Nephron progenitor cell (in vitro differentiated cells): ENCODE measurements at regions not wholly inside any gene's neighbourhood (a gene's known extent, or its start where the extent isn't known, plus 50 kb on each side); places are given as distances from the start of the nearest gene placed in this dataset.

Experiments
- DNase-seq: peaks from one replicate; pipeline ENCODE4 v3.0.0; 2021
- H3K27ac Mint-ChIP-seq: 2 replicates; pipeline ENCODE4 v1.8.0; 2021; ENCODE audit warnings: mild to moderate bottlenecking, moderate library complexity, mixed read lengths
- H3K27me3 Mint-ChIP-seq: 2 replicates; pipeline ENCODE4 v1.8.0; 2021; ENCODE audit warnings: mild to moderate bottlenecking, low read depth, mixed read lengths; ENCODE audit not compliant: poor library complexity
- H3K36me3 Mint-ChIP-seq: 2 replicates; pipeline ENCODE4 v1.8.0; 2021; ENCODE audit warnings: low read depth, mixed read lengths
- H3K4me1 Mint-ChIP-seq: 2 replicates; pipeline ENCODE4 v1.8.0; 2021; ENCODE audit warnings: mixed read lengths
- H3K4me3 Mint-ChIP-seq: 2 replicates; pipeline ENCODE4 v1.8.0; 2021; ENCODE audit warnings: mild to moderate bottlenecking, moderate library complexity, mixed read lengths
- H3K9me3 Mint-ChIP-seq: 2 replicates; pipeline ENCODE4 v1.8.0; 2021; ENCODE audit warnings: mild to moderate bottlenecking, moderate library complexity, mixed read lengths
- TF ChIP-seq, protein P1 (sequence below): fragments of 200-600 bp; sonication (generic); IDR thresholded peaks from 2 replicates; pipeline ENCODE4 v1.5.0; 2021; ENCODE audit warnings: antibody characterized with exemption

DNA sequence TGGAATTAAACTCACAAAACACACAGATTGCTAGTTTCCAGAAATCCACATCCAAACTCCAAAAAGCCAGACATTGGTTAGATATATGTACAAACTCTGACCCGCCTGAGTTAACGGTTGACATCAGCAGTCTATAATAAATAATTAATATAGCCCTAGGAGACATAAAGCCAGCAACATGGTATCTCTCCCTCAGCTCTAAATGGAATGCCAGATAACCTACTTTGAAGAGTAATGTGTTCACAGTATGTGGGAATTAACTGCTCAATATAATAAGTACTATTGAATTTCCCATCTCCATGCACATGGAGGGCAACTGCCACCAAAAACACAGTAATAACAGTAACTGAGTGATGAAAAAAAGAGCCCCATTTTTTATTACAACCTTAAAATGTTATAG, 383.2 kb downstream of the CD83 start:
- H3K4me3 Mint-ChIP-seq = no peak overlapping the region
- H3K27ac Mint-ChIP-seq = no peak overlapping the region

DNA sequence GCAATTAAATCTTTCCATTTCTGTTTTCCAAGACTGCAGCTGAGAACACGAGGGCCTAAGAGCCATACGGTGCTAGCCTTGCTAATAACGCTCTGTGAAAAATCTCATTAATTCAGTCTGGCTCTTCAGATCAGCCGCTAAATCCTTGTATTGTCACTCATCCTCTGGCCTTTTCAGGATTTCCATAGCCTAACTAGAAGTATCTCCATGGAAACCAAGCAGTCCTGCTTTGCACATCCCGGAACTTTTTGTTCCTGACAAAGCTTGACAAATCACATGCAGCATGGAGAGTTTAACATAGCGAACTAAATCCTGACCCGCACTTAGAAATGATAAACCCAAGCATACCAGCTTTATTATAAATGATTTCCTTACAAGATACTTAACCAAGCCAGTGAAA, 383.7 kb downstream of the CD83 start:
- no peak overlapping the region for H3K27ac Mint-ChIP-seq
- H3K27me3 Mint-ChIP-seq = peaks cover 3% of the 10 kb centered on the region
- TF ChIP-seq, protein P1, sequence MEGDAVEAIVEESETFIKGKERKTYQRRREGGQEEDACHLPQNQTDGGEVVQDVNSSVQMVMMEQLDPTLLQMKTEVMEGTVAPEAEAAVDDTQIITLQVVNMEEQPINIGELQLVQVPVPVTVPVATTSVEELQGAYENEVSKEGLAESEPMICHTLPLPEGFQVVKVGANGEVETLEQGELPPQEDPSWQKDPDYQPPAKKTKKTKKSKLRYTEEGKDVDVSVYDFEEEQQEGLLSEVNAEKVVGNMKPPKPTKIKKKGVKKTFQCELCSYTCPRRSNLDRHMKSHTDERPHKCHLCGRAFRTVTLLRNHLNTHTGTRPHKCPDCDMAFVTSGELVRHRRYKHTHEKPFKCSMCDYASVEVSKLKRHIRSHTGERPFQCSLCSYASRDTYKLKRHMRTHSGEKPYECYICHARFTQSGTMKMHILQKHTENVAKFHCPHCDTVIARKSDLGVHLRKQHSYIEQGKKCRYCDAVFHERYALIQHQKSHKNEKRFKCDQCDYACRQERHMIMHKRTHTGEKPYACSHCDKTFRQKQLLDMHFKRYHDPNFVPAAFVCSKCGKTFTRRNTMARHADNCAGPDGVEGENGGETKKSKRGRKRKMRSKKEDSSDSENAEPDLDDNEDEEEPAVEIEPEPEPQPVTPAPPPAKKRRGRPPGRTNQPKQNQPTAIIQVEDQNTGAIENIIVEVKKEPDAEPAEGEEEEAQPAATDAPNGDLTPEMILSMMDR = no peak
- peaks cover 9% of the 10 kb centered on the region for H3K9me3 Mint-ChIP-seq
- DNase-seq = no peak
- H3K4me1 Mint-ChIP-seq = peaks cover 40% of the 10 kb centered on the region
- H3K36me3 Mint-ChIP-seq = peaks cover 8% of the 10 kb centered on the region
- no peak overlapping the region for H3K4me3 Mint-ChIP-seq

More for the DNA sequence above, 383.2 kb downstream of the CD83 start:
- DNase-seq = no peak
- Mint-ChIP-seq H3K36me3 (peaks cover 10% of the 10 kb centered on the region), H3K9me3 (peaks cover 14% of the 10 kb centered on the region), H3K27me3 (peaks cover 3% of the 10 kb centered on the region), H3K4me1 (peaks cover 36% of the 10 kb centered on the region)
- TF ChIP-seq, protein P1 = no peak

DNA sequence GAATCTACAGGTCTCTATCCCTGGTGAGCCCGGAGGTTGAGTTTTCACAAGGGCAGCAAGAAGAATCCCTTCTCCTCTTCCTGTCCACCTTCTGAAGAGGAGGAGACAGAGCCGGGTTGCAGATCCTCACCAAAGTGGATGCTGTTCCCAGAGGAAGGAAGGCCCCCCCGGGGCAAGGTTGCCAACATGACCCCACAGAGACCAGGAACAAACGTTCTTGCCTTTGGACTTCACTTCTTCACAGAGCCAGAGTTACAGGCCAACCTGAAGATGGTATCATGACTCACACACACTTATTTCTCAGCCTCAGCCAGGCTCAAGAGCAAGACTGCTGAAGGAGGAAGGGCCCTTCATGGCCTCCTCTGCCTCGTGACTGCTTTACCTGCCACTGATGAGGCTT, 384.3 kb downstream of the CD83 start:
- H3K4me3 Mint-ChIP-seq = no peak overlapping the region
- no peak for DNase-seq
- H3K36me3 Mint-ChIP-seq = peaks cover 2% of the 10 kb centered on the region
- H3K4me1 Mint-ChIP-seq = peaks cover 45% of the 10 kb centered on the region
- peaks cover 3% of the 10 kb centered on the region for H3K9me3 Mint-ChIP-seq
- TF ChIP-seq, protein P1 = no peak
- peaks cover 7% of the 10 kb centered on the region for H3K27me3 Mint-ChIP-seq
- no peak overlapping the region for H3K27ac Mint-ChIP-seq

DNA sequence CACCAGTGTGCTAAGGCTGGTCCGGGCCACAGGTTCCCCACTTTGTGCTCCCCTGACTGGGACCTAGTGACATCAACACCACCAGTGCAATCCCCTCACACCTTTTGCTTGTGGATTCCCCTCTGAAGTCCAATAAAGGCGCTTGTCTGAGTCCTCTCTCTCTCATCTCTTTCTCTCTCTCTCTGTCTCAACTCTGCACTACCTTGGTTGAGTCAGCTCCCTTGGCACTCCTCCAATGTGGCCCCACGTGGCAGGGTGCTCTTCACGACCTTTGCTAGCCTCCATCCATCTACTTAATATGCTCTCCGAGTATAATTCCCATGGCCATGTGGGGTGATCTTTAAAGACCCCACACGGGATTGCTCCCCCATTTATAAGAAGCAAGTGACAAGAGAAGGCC, 385.0 kb downstream of the CD83 start:
- Mint-ChIP-seq H3K9me3 (no peaks in the 10 kb centered on the region), H3K27ac (no peak overlapping the region), H3K4me3 (no peak overlapping the region), H3K27me3 (peaks cover 4% of the 10 kb centered on the region), H3K36me3 (no peaks in the 10 kb centered on the region), H3K4me1 (peaks cover 49% of the 10 kb centered on the region)
- no peak for DNase-seq
- TF ChIP-seq, protein P1 = no peak

DNA sequence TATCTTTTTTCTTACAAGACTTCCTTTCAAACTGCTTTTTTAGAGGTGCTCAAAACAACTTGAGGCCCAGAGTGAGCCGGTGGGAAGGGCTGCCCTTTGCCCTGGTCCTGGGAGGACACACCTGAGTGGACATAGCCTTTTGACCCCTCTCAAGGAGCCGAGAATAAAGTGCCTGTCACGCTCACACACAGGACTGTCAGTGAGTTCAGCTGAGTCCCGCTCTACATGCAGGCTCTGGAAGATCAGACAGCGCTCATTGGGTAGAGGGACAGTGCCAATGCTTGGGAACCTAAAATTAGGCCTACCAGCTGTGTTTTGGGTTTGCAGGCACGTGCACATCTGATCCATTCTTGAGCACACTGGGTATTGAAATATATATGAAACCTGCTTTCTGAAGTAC, 387.8 kb downstream of the CD83 start:
- DNase-seq = peak; percentile 46
- TF ChIP-seq, protein P1 = no peak
- Mint-ChIP-seq H3K4me1 (peaks cover 38% of the 10 kb centered on the region), H3K36me3 (no peaks in the 10 kb centered on the region), H3K27me3 (peaks cover 9% of the 10 kb centered on the region), H3K9me3 (no peaks in the 10 kb centered on the region), H3K4me3 (no peak overlapping the region), H3K27ac (peak overlapping the region; percentile 23)

DNA sequence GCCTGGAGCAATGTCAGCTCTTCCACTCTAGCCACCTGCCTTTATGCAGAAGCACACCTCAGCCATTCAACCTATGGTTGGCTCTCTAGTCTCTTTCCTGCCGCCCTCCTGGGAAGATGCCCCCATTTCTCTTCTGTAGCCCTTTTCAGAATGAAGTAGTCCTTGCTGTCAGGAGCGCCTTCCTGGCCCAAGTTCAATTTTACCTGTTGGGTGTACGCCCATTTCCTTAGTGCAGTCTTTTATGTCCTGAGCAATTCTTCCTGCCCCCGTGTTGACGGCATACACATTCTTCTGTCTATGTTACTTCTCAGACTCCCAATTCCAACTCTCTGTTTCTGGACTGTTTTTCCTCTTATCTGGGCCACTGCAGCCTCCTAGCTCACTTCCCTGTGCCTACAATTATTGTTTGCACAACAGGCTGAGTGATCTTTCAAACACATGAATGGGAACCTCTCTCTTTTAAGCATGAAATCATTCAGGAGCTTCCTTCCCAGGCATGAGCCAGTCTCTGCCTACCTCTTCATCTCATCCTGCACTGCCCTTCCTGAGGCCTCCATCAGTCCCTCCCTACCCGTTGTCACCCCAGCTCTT, 389.2 kb downstream of the CD83 start:
- Mint-ChIP-seq H3K4me3 (no peak overlapping the region), H3K27me3 (peaks cover 14% of the 10 kb centered on the region), H3K36me3 (no peaks in the 10 kb centered on the region), H3K27ac (no peak overlapping the region), H3K4me1 (peaks cover 29% of the 10 kb centered on the region), H3K9me3 (no peaks in the 10 kb centered on the region)
- DNase-seq = no peak
- TF ChIP-seq, protein P1 = no peak
